HG03354 (cell line): ENCODE measurements at regions not wholly inside any gene's neighbourhood (a gene's known extent, or its start where the extent isn't known, plus 50 kb on each side); places are given as distances from the start of the nearest gene placed in this dataset.
"Not testable (repeated sequence)": the region's sequence is repeated elsewhere in the genome, so short reads cannot be mapped to it uniquely, and the experiment has no call there.

Experiments
- ATAC-seq: cut with Tn5 transposase; IDR thresholded peaks from one replicate; pipeline ENCODE4 v1.9.1; 2021; ENCODE audit warnings: mild to moderate bottlenecking; ENCODE audit not compliant: unreplicated experiment, poor library complexity, severe bottlenecking

GRCh38 chr12:34299802-34300193 lies 277.5 kb downstream of the ALG10 start:
- ATAC-seq, result no peak

DNA sequence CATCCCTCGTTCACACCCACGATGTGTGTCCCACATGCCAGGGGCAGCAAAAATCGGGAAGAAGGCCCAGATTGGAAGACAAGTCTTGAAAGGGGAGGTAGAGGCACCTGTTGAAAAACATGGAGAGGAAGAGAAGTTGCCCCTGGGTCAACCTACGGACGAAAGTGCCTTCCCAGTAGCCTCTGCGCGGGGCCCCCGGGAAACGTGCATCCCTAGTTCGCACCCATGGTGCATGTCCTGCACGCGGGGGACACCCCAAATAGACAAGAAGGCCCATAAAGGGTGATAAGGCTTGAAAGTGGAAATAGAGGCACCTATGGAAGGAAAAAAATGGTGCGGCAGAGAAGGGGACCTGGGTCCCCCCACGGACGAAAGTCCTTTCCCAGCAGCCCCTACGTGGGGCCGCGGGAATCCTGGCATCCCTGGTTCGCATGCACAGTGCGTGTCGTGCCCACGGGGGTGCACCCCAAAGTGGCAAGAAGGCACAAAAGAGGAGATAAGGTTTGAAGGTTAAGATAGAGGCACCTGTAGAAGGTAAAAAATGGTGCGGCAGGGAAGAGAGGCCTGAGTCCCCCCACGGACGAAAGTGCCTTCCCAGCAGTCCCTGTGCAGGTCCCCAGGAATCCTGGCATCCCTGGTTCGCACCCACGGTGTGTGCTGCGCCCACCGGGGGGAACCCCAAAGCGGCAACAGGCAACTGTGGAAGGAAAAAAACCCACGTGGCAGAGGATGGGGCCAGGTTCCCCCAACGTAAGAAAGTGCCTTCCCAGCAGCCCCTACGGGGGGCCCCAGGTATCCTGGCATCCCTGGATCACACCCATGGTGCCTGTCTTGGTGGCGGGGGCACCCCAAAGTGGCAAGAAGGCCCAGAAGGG lies 278.3 kb downstream of the ALG10 start:
- no peak for ATAC-seq

DNA sequence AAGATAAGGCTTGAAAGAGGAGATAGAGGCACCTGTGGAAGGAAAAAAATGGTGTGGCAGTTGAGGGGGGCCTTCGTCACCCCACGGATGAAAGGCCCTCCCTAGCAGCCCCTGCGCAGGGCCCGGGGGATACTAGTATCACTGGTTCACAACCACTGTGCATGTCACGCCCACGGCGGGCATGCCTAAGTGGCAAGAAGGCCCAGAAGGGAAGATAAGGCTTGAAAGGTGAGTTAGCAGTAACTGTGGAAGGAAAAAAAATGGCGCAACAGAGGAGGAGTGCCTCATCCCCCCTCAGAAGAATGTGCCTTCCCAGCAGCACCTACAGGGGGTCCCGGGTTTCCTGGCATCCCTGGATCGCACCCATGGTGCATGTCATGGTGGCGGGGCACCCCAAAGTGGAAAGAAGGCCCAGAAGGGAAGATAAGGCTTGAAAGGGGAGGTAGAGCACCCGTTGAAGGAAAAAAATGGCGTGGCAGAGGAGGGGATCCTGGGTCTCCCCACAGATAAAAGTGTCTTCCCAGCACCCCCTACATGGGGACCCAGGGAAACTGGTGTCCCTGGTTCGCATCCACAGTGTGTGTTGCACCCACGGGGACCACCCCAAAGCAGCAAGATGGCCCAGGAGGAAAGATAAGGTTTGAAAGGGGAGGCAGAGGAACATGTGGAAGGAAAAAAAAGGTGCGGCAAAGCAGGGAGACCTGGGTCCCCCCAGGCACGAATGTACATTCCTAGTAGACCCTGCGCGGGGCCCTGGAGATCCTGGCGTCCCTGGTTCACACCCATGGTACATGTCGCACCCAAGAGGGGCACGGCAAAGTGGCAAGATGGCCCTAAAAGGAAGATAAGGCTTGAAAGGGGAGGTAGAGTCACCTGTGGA lies 279.2 kb downstream of the ALG10 start:
- ATAC-seq, result no peak

GRCh38 chr12:34302131-34302885 lies 280.0 kb downstream of the ALG10 start:
- no peak for ATAC-seq

- ATAC-seq, result no peak
Measured at GRCh38 chr12:34303091-34303870, 281.0 kb downstream of the ALG10 start.

- no peak for ATAC-seq
Measured at GRCh38 chr12:34304001-34304400, 281.7 kb downstream of the ALG10 start.

DNA sequence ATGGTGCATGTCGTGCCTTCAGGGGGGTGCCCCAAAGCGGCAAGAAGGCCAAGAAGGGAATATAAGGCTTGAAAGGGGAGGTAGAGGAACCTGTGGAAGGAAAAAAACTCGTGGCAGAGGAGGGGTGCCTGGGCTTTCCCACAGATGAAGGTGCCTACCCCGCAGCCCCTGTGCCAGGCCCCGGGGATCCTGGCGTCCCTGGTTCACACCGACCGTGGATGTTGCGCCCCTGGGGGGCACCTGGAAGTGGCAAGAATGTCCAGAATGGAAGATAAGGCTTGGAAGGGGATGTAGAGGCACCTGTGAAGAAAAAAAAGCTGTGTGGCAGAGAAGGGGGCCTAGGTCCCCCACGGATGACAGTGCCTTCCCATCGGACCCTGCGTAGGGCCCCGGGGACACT lies 282.2 kb downstream of the ALG10 start:
- ATAC-seq, result no peak

- ATAC-seq, result no peak
Measured at GRCh38 chr12:34305176-34305575, 282.9 kb downstream of the ALG10 start.

DNA sequence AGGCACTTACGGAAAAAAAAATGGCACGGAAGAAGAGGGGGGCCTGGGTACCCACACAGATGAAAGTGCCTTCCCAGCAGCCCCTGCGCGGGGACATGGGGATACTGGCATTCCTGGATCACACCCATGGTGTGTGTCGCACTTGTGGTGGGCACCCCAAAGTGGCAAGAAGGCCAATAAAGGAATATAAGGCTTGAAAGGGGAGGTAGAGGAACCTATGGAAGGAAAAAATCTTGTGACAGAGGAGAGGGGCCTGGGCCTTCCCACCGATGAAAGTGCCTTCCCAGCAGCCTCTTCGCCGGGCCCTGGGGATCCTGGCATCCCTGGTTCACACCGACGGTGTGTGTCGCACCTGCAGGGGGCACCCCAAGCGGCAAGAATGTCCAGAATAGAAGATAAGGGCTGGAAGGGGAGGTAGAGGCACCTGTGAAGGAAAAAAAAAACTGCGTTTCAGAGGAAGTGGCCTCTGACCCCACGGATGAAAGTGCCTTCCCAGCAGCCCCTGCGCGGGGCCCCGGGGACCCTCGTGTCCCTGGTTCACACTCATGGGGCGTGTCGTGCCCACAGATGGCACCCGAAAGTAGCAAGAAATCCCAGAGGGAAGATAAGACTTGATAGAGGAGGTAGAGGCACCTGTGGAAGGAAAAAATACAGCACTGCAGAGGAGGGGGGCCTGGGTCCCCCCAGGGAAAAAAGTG lies 284.0 kb downstream of the ALG10 start:
- no peak for ATAC-seq

GRCh38 chr12:34309806-34310804 lies 287.8 kb downstream of the ALG10 start:
- ATAC-seq, result not testable (repeated sequence)

GRCh38 chr12:34311337-34311736 lies 289.0 kb downstream of the ALG10 start:
- ATAC-seq, result no peak

DNA sequence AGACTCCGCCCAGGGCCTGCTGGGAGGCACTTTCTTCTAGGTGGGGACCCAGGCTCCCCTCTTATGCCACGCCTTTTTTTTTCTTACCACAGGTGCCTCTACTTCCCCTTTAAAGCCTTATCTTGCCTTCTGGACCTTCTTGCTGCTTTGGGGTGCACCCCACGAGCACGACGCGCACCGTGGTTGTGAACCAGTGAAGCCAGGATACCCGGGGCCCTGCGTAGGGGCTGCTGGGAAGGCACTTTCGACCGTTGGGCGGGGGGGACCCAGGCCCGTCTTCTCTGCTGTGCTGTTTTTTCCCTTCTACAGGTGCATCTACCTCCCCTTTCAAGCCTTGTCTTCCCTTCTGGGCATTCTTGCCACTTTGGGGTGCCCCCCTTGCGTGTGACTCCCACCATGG lies 305.4 kb downstream of the ALG10 start:
- ATAC-seq, result no peak

- ATAC-seq, result no peak
Measured at GRCh38 chr12:34333337-34333736, 311.0 kb downstream of the ALG10 start.

DNA sequence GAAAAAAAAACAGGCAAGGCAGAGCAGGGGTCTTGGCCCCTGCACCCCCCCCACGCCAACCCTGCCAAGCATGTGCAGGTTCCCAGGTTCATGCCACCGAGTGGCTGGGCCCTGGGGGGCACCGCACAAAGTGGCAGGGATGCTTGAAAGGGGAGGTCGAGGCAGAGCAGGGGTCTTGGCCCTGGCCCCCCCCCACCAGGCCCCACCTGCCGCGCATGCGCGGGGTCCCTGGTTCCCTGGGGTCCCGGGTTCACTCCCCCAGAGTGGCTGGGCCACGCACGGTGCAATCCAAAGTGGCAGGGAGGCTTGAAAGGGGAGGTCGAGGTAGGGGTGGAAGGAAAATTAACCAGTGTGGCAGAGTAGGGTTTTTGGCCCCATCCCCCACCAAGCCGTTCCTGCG lies 312.2 kb downstream of the ALG10 start:
- no peak for ATAC-seq

- no peak for ATAC-seq
Measured at GRCh38 chr12:34334953-34335743, 312.9 kb downstream of the ALG10 start.

- no peak for ATAC-seq
Measured at GRCh38 chr12:34335819-34336262, 313.5 kb downstream of the ALG10 start.
